Neural progenitor cell (in vitro differentiated cells): ENCODE measurements at regions not wholly inside any gene's neighbourhood (a gene's known extent, or its start where the extent isn't known, plus 50 kb on each side); places are given as distances from the start of the nearest gene placed in this dataset.

Experiments
- DNase-seq: peaks from one replicate; pipeline ENCODE4 v3.0.0-alpha.2; 2016; ENCODE audit warnings: low spot score
- H2AFZ ChIP-seq: fragments of 200-600 bp; sonication (generic); replicated peaks from 2 replicates; pipeline ENCODE4 v1.6.1; 2016; ENCODE audit warnings: antibody characterized with exemption
- H3F3A ChIP-seq: fragments of 200-600 bp; sonication (generic); 2 replicates; pipeline ENCODE4 v1.6.1; 2016; ENCODE audit warnings: antibody characterized with exemption, low read depth
- H3K27ac ChIP-seq: fragments of 200-600 bp; sonication (generic); 2 replicates; pipeline ENCODE4 v1.5.1; 2016; ENCODE audit warnings: mild to moderate bottlenecking
- H3K27me3 ChIP-seq: fragments of 200-600 bp; sonication (generic); 2 replicates; pipeline ENCODE4 v1.6.1; 2016; ENCODE audit warnings: mild to moderate bottlenecking, moderate library complexity
- H3K36me3 ChIP-seq: fragments of 200-600 bp; sonication (generic); 2 replicates; pipeline ENCODE4 v1.5.1; 2016
- H3K4me1 ChIP-seq: fragments of 200-600 bp; sonication (generic); 2 replicates; pipeline ENCODE4 v1.6.1; 2016; ENCODE audit warnings: mixed run types
- H3K4me2 ChIP-seq: fragments of 200-600 bp; sonication (generic); 2 replicates; pipeline ENCODE4 v1.6.1; 2016
- H3K4me3 ChIP-seq: fragments of 200-600 bp; sonication (generic); 2 replicates; pipeline ENCODE4 v1.5.1; 2016
- H3K79me2 ChIP-seq: fragments of 200-600 bp; sonication (generic); 2 replicates; pipeline ENCODE4 v1.6.1; 2016; ENCODE audit warnings: low read depth
- H3K9ac ChIP-seq: fragments of 200-600 bp; sonication (generic); 2 replicates; pipeline ENCODE4 v1.6.1; 2016
- H3K9me3 ChIP-seq: fragments of 200-600 bp; sonication (generic); 2 replicates; pipeline ENCODE4 v1.5.1; 2016; ENCODE audit warnings: low read depth
- H4K20me1 ChIP-seq: fragments of 200-600 bp; sonication (generic); 2 replicates; pipeline ENCODE4 v1.6.1; 2016; ENCODE audit warnings: low read depth
- H3K27ac Mint-ChIP-seq: 3 replicates; pipeline ENCODE4 v1.8.0; 2021; ENCODE audit warnings: mixed read lengths
- H3K27me3 Mint-ChIP-seq: 2 replicates; pipeline ENCODE4 v1.8.0; 2022; ENCODE audit warnings: low read depth, mild to moderate bottlenecking, inconsistent platforms, moderate library complexity, mixed read lengths; ENCODE audit not compliant: insufficient read depth
- H3K36me3 Mint-ChIP-seq: 3 replicates; pipeline ENCODE4 v1.8.0; 2021; ENCODE audit warnings: mixed read lengths
- H3K4me1 Mint-ChIP-seq: 3 replicates; pipeline ENCODE4 v1.8.0; 2021; ENCODE audit warnings: mixed read lengths
- H3K4me3 Mint-ChIP-seq: 3 replicates; pipeline ENCODE4 v1.8.0; 2021; ENCODE audit warnings: mild to moderate bottlenecking, moderate library complexity, mixed read lengths
- H3K9me3 Mint-ChIP-seq: 3 replicates; pipeline ENCODE4 v1.8.0; 2020; ENCODE audit warnings: mixed read lengths
- CTCF ChIP-seq: fragments of 200-600 bp; sonication (generic); IDR thresholded peaks from 2 replicates; pipeline ENCODE4 v1.5.1; 2017; ENCODE audit warnings: antibody characterized with exemption, mild to moderate bottlenecking
- EZH2 ChIP-seq: fragments of 200-600 bp; sonication (generic); IDR thresholded peaks from 2 replicates; pipeline ENCODE4 v1.6.1; 2017; ENCODE audit warnings: antibody characterized with exemption, mild to moderate bottlenecking, moderate library complexity
- EZH2phosphoT487 ChIP-seq: fragments of 200-600 bp; sonication (generic); IDR thresholded peaks from 2 replicates; pipeline ENCODE4 v1.6.1; 2017; ENCODE audit warnings: antibody characterized with exemption

- no peak overlapping the region for H3K9ac ChIP-seq
- no peak overlapping the region for H3K27ac ChIP-seq
- DNase-seq, result no peak
- no peak overlapping the region for H3K4me3 ChIP-seq
- H3K4me3 Mint-ChIP-seq, result no peak overlapping the region
- H3K36me3 Mint-ChIP-seq, result no peaks in the 10 kb centered on the region
- H3K9me3 Mint-ChIP-seq, result peaks cover 6% of the 10 kb centered on the region
- no peaks in the 10 kb centered on the region for H4K20me1 ChIP-seq
- H3K9me3 ChIP-seq, result no peaks in the 10 kb centered on the region
- no peaks in the 10 kb centered on the region for H3K27me3 ChIP-seq
- no peaks in the 10 kb centered on the region for H3K36me3 ChIP-seq
- H3K79me2 ChIP-seq, result no peaks in the 10 kb centered on the region
- no peak overlapping the region for H3K27ac Mint-ChIP-seq
- H3K27me3 Mint-ChIP-seq, result peaks cover 11% of the 10 kb centered on the region
- H3K4me1 ChIP-seq, result no peaks in the 10 kb centered on the region
- no peak overlapping the region for H2AFZ ChIP-seq
- H3K4me2 ChIP-seq, result no peak overlapping the region
- TF ChIP-seq EZH2 (no peak), EZH2phosphoT487 (no peak), CTCF (no peak)
- H3K4me1 Mint-ChIP-seq, result peaks cover 15% of the 10 kb centered on the region
- H3F3A ChIP-seq, result peaks cover 6% of the 10 kb centered on the region
Observed at GRCh38 chr6:170179616-170180324, 111.1 kb downstream of the DLL1 start.

GRCh38 chr6:170178561-170179477, 112.1 kb downstream of the DLL1 start:
- Mint-ChIP-seq H3K27ac (no peak overlapping the region), H3K4me3 (no peak overlapping the region), H3K9me3 (peaks cover 6% of the 10 kb centered on the region), H3K4me1 (peaks cover 20% of the 10 kb centered on the region), H3K27me3 (peaks cover 11% of the 10 kb centered on the region), H3K36me3 (no peaks in the 10 kb centered on the region)
- no peaks in the 10 kb centered on the region for H3K27me3 ChIP-seq
- no peak overlapping the region for H3K9ac ChIP-seq
- no peak overlapping the region for H3K4me3 ChIP-seq
- no peak overlapping the region for H2AFZ ChIP-seq
- H3K9me3 ChIP-seq, result no peaks in the 10 kb centered on the region
- peaks cover 6% of the 10 kb centered on the region for H3F3A ChIP-seq
- H3K4me2 ChIP-seq, result no peak overlapping the region
- DNase-seq, result no peak
- H3K79me2 ChIP-seq, result no peaks in the 10 kb centered on the region
- TF ChIP-seq CTCF, result no peak
- TF ChIP-seq EZH2phosphoT487, result no peak
- TF ChIP-seq EZH2, result no peak
- H4K20me1 ChIP-seq, result no peaks in the 10 kb centered on the region
- H3K27ac ChIP-seq, result no peak overlapping the region
- H3K4me1 ChIP-seq, result no peaks in the 10 kb centered on the region
- H3K36me3 ChIP-seq, result no peaks in the 10 kb centered on the region

- Mint-ChIP-seq H3K36me3 (no peaks in the 10 kb centered on the region), H3K27me3 (peaks cover 7% of the 10 kb centered on the region), H3K27ac (peak overlapping the region; percentile 57), H3K4me3 (no peak overlapping the region), H3K9me3 (peaks cover 3% of the 10 kb centered on the region), H3K4me1 (peaks cover 29% of the 10 kb centered on the region)
- no peaks in the 10 kb centered on the region for H3K4me1 ChIP-seq
- H3K9ac ChIP-seq, result no peak overlapping the region
- peaks cover 6% of the 10 kb centered on the region for H3F3A ChIP-seq
- no peaks in the 10 kb centered on the region for H4K20me1 ChIP-seq
- no peaks in the 10 kb centered on the region for H3K36me3 ChIP-seq
- H3K9me3 ChIP-seq, result no peaks in the 10 kb centered on the region
- no peak overlapping the region for H2AFZ ChIP-seq
- H3K27me3 ChIP-seq, result no peaks in the 10 kb centered on the region
- H3K27ac ChIP-seq, result no peak overlapping the region
- no peak overlapping the region for H3K4me3 ChIP-seq
- H3K79me2 ChIP-seq, result no peaks in the 10 kb centered on the region
- DNase-seq, result no peak
- TF ChIP-seq EZH2, result no peak
- TF ChIP-seq CTCF, result no peak
- TF ChIP-seq EZH2phosphoT487, result no peak
- H3K4me2 ChIP-seq, result no peak overlapping the region
Observed at GRCh38 chr6:170177772-170178560, 112.9 kb downstream of the DLL1 start.
